ENCODE measurements at regions not wholly inside any gene's neighbourhood (a gene's known extent, or its start where the extent isn't known, plus 50 kb on each side); places are given as distances from the start of the nearest gene placed in this dataset.

DNA sequence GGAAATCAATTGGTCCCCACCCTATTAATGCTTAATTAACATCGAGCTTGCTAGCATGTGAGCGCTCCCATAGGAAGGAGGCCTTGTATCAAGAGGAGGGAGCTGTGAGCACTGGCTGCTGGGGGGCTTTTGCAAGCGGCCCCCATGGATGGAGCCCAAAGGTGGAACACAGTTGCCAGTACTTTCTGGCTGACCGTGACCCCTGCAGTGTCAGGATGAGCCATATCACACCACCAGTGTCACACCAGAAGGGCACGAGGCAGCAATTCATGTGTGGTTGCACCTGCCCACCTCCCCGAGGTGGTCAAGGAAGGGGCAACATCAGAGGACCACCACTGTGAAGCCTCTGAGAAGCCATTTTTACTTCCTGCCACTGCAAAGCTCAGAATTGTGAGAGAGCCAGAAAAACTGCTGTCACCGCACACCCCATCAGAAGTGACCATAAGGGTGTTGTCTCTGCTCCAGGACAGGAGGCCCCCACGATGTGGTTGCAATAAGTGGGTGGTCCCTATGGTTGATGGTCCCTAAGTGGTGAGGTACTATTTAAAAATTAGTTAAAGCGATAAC is 99.8 kb upstream of the RAB6C start:
- no peak overlapping the region for H3K4me3 ChIP-seq (replicated peaks; ENCODE audit: insufficient read depth, low read length)
- no peak overlapping the region for H3K27ac ChIP-seq (replicated peaks)
- TF ChIP-seq POLR2AphosphoS5 (IDR thresholded peaks at IDR 0.05; ENCODE audit: low read depth) (no peak), GABPA (IDR thresholded peaks at IDR 0.05; ENCODE audit: low read depth) (no peak), SPI1 (IDR thresholded peaks at IDR 0.05; ENCODE audit: borderline replicate concordance, low read depth) (no peak)
- TF ChIP-seq, protein P1, sequence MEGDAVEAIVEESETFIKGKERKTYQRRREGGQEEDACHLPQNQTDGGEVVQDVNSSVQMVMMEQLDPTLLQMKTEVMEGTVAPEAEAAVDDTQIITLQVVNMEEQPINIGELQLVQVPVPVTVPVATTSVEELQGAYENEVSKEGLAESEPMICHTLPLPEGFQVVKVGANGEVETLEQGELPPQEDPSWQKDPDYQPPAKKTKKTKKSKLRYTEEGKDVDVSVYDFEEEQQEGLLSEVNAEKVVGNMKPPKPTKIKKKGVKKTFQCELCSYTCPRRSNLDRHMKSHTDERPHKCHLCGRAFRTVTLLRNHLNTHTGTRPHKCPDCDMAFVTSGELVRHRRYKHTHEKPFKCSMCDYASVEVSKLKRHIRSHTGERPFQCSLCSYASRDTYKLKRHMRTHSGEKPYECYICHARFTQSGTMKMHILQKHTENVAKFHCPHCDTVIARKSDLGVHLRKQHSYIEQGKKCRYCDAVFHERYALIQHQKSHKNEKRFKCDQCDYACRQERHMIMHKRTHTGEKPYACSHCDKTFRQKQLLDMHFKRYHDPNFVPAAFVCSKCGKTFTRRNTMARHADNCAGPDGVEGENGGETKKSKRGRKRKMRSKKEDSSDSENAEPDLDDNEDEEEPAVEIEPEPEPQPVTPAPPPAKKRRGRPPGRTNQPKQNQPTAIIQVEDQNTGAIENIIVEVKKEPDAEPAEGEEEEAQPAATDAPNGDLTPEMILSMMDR (IDR thresholded peaks at IDR 0.05; ENCODE audit: insufficient read depth, low read length) = no peak
- TF ChIP-seq, protein P2, sequence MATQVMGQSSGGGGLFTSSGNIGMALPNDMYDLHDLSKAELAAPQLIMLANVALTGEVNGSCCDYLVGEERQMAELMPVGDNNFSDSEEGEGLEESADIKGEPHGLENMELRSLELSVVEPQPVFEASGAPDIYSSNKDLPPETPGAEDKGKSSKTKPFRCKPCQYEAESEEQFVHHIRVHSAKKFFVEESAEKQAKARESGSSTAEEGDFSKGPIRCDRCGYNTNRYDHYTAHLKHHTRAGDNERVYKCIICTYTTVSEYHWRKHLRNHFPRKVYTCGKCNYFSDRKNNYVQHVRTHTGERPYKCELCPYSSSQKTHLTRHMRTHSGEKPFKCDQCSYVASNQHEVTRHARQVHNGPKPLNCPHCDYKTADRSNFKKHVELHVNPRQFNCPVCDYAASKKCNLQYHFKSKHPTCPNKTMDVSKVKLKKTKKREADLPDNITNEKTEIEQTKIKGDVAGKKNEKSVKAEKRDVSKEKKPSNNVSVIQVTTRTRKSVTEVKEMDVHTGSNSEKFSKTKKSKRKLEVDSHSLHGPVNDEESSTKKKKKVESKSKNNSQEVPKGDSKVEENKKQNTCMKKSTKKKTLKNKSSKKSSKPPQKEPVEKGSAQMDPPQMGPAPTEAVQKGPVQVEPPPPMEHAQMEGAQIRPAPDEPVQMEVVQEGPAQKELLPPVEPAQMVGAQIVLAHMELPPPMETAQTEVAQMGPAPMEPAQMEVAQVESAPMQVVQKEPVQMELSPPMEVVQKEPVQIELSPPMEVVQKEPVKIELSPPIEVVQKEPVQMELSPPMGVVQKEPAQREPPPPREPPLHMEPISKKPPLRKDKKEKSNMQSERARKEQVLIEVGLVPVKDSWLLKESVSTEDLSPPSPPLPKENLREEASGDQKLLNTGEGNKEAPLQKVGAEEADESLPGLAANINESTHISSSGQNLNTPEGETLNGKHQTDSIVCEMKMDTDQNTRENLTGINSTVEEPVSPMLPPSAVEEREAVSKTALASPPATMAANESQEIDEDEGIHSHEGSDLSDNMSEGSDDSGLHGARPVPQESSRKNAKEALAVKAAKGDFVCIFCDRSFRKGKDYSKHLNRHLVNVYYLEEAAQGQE (IDR thresholded peaks at IDR 0.05; ENCODE audit: insufficient replicate concordance, low read depth) = no peak
- no peaks in the 10 kb centered on the region for H3K27me3 ChIP-seq (ENCODE audit: insufficient read depth, poor library complexity, severe bottlenecking)
- no peak for DNase-seq (ENCODE audit: low read depth in 1 of 2, low spot score in 1 of 2)

DNA sequence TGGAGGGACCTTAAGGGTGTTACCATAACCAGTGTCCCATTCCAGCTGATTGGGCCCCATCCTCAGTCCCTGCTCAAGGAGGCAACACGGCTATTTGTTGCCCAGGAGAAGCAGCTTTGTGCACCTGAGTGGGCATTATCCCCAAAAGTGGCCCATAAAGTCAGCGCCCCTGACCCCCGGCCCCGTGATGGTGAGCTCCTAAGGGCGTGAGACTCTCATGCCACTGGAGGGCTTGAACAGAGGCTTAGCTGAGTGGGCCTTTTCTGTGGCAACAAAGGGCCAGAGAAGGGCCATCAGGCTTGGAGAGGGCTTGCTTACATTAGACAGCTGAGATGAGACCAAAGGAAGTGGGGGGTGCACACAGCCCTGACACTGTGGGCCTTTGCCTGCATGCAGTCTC is 99.2 kb upstream of the RAB6C start:
- TF ChIP-seq POLR2AphosphoS5 (IDR thresholded peaks at IDR 0.05; ENCODE audit: low read depth) (no peak), SPI1 (IDR thresholded peaks at IDR 0.05; ENCODE audit: borderline replicate concordance, low read depth) (no peak), GABPA (IDR thresholded peaks at IDR 0.05; ENCODE audit: low read depth) (no peak)
- TF ChIP-seq, protein P1 (IDR thresholded peaks at IDR 0.05; ENCODE audit: insufficient read depth, low read length) = no peak
- TF ChIP-seq, protein P2 (IDR thresholded peaks at IDR 0.05; ENCODE audit: insufficient replicate concordance, low read depth) = no peak

DNA sequence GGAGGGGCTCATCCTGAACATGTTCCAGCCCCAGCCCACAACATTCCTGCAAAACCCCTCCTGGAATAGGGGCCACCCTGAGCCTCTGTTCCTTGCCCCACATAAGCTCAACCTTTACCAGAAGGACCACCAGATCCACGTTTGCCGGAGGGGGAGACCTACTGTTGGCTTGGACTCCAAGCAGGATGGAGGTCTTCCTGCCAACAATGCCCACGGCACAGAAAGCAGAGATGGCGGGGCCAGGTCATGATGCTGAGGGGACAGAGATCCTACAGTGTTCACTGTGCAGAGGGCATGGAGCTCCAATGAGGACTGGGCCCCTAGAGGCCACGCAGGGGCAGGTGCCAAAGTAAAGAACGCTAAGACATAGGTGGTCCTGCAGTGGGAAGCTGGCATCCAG is 98.5 kb upstream of the RAB6C start:
- TF ChIP-seq SPI1 (IDR thresholded peaks at IDR 0.05; ENCODE audit: borderline replicate concordance, low read depth) (no peak), POLR2AphosphoS5 (IDR thresholded peaks at IDR 0.05; ENCODE audit: low read depth) (no peak), GABPA (IDR thresholded peaks at IDR 0.05; ENCODE audit: low read depth) (no peak)
- TF ChIP-seq, protein P2 (IDR thresholded peaks at IDR 0.05; ENCODE audit: insufficient replicate concordance, low read depth) = no peak
- TF ChIP-seq, protein P1 (IDR thresholded peaks at IDR 0.05; ENCODE audit: insufficient read depth, low read length) = no peak
- Histone ChIP-seq H3K27ac (replicated peaks) (no peak overlapping the region), H3K4me3 (replicated peaks; ENCODE audit: insufficient read depth, low read length) (no peak overlapping the region), H3K27me3 (ENCODE audit: insufficient read depth, poor library complexity, severe bottlenecking) (no peaks in the 10 kb centered on the region)
- DNase-seq (ENCODE audit: low read depth in 1 of 2, low spot score in 1 of 2) = no peak

More for the DNA sequence above, 99.2 kb upstream of the RAB6C start:
- Histone ChIP-seq H3K27me3 (ENCODE audit: insufficient read depth, poor library complexity, severe bottlenecking) (no peaks in the 10 kb centered on the region), H3K4me3 (replicated peaks; ENCODE audit: insufficient read depth, low read length) (no peak overlapping the region), H3K27ac (replicated peaks) (no peak overlapping the region)
- no peak for DNase-seq (ENCODE audit: low read depth in 1 of 2, low spot score in 1 of 2)

Data from HL-60 (cell line).